GM21723 (cell line): ENCODE measurements at regions not wholly inside any gene's neighbourhood (a gene's known extent, or its start where the extent isn't known, plus 50 kb on each side); places are given as distances from the start of the nearest gene placed in this dataset.

Source experiments
- ATAC-seq: cut with Tn5 transposase; IDR thresholded peaks from one replicate; pipeline ENCODE4 v1.9.1; 2021; ENCODE audit warnings: mild to moderate bottlenecking, moderate library complexity; ENCODE audit not compliant: unreplicated experiment

DNA sequence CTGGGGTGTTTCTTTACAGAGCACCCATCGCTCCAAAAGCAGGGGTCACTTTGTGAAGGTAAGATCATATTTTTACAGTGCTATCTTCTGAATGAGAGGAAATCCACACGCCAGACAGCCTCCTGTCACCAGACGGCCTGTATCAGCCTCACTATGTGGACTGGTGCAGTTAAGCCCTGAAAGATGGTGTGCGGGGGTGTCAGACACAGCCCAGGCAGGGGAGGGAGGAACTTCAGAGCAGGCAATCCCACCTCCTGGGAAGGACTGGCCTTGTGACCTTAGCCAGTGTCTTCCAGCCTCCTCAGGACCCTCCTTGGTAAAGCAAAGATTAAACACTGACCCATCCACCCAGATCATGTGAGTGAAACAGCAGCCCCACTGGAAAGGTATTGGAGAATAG, 249.4 kb upstream of the CTAGE1 start:
- ATAC-seq = no peak

DNA sequence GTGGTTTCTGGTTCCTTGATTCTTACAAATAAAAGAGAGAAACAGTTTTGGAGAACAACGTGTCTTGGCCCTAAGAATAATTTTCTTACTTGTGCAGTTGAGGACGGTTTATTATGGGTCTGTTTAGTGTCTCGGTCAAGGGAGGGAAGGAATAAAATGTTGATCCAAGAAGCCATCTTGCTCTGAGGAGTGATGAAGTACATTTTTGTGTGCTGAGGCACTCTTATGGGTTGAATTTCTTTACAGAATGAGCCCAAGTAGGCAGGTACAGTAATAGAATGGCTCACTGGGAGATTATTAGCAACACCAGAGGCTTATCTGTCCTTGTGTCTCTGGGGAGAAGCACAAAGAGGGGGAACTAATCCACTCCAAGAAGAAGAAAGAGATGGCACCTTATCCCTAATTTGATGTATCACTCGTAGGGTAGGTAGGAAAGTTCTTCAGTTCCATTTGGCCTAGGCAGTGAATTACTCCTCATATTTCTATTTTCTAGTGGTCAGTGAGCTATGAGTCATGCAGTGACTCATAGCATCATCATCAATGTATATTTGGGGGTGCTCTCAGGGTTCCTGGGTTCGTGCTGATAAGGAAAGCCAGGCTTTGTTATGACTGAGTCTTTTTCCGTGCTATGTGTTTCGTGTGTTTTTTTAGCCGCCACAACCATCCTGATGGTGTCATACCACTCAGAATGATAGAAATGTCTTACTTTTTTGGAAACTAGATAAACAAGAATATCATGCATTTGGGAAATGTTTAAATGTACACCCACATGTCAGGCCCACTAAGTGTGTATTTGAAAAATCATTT, 250.1 kb upstream of the CTAGE1 start:
- ATAC-seq = no peak

DNA sequence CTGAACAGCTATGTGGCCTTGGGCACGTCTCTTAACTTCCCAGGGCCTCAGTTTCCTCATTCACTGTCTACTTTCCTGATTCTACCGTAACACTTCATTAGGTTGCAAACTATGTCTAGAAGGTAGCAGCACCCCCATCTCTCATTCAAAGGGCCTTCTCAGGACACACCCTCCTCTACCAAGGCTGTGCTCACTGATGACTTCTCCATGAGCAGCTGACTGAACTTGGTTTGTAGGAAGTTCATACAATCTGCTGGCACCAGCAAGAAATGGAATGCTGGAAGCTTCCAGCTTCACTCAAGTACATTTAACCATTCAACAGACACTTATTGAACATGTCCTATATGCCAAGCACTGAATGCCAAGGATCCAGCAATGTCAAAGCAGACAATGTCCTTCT, 250.8 kb upstream of the CTAGE1 start:
- no peak for ATAC-seq

DNA sequence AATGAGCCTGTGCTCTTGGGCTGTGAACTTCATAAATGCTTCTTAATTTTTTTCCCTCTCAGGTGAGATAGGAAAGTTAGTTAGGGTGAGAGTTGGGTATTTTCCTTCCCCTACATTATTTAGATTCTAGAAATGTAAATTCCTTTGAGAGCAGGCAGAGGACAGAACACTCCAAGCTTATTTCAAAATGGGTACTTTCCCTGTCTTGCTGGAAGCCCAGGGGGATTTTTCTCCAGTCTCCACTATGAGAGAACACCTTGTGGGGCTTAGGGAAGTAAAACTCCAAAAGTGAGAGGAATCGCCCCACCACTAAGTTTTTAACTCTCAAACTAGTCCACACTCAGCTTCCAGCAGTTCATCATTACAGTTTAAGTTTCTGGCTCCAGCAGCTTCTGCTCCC, 253.2 kb upstream of the CTAGE1 start:
- peak; percentile 66 for ATAC-seq

DNA sequence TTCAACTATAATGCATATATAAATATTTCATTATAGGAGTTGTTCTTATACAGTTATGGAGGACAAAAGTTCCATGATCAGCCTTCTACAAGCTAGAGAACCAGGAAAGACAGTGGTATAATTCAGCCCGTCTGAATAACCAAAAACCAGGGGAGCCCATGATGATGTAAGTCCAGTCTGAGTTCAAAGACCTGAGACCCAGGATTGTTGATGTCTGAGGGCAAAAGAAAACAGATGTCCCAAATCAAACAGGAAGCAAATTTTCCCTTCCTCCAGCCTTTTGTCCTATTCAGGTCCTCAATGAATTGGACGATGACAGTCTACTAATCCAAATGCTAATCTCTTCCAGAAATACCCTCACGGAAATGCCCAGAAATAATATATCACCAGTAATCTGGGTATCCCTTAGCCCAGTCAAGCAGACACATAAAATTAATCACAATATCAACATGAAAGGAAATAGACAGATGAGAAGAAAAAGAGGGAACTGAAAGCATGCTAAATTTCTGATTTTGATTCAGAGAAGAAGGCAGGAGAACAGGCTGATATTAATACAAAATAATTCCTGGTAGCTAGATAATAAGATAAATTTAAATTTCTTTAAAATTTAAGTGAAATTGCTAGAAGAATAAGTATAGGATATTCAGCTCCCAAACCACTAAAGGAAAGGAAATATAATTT, 255.6 kb upstream of the CTAGE1 start:
- ATAC-seq = no peak

DNA sequence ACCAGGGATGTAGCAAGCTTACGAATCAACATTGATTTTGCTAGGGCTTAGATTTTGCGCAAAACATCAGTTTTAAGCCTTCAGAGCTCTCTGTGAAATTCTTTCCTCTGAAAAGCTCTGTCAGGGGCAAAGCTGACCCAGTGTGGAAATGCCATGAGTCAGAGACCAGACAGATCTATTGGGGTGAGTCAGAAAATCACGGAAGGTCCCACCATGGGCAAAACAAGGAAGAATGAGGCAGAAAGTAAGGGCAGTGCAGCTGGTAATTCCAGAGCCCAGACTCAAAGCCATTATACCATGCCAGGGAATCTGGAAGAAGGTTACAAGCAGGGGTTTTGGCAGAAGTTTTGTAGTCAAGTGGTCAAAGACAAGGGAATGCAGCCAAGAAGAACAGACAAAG, 256.6 kb upstream of the CTAGE1 start:
- ATAC-seq = no peak

DNA sequence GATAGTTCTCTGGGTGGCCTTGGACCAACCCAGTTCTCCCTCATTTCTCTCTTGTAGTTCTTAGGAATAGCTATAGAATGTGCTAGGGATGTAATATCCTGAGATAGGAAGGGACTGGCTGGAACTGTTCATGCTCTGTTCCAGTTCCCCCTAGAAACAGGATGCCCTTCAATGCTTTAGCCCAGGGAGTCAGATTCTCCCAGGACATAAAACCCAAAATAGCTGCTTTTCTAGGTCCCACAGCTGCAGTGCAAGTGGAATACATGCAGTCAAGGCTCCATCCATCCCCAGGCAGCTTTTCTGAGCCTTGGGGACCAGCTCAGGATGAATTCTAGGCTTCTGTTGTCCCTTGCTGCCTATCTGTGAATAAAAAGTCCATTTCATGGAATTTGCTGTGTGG, 257.3 kb upstream of the CTAGE1 start:
- no peak for ATAC-seq

DNA sequence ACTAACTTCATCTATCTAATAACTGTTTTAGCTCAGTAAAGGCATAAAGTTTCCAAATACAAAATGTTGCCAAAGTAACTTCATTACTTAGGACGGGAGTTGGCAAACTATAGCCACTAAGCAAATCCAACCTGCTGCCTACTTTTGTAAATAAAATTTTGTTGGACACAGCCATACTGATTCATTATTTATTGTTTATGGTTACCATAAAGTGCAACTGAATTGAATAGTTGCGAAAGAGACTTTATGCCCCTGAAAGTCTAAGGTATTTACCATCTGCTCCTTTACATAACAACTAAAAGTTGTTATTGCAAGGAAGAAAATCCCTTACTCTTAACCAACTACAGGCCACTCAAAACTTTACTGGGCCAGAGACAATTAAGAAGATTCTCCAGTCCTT, 256.7 kb upstream of the RBBP8 start:
- ATAC-seq = no peak

DNA sequence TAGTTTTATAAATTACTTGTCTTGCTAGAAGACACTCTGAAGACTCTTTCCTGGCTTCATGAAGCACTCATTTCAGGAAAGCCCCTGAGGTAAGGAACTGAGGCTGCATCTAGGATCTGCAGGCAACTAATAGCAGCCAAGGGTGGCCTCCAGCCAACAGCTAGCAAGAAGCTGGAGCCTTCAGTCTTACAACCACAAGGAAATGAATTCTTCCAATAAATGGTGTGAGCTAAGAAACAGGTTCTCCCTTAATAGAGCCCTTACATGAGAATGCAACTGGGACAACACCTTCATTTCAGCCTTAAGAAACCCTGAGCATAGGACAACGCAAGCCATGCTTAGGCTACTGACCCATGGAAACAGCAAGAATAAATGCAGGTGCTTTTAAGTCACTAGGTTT, 254.6 kb upstream of the RBBP8 start:
- no peak for ATAC-seq

DNA sequence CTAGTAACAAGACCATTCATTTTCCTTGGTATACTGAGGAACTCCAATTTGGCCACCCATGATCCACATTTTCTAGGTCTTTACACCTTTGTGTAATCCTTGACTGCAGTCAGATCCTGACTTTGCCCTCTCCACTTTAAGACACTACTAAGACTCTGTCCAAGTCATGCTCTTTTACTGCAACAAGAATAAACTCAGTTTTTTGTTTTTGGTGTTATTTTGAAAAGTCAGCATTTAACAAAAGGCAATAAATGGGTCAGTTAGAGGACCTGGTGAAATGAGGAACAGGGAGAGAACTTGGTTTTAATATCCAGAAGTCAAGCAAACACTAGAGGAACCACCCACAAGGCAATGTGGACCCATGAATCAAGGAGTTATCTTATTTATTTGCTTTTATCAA, 252.2 kb upstream of the RBBP8 start:
- no peak for ATAC-seq

DNA sequence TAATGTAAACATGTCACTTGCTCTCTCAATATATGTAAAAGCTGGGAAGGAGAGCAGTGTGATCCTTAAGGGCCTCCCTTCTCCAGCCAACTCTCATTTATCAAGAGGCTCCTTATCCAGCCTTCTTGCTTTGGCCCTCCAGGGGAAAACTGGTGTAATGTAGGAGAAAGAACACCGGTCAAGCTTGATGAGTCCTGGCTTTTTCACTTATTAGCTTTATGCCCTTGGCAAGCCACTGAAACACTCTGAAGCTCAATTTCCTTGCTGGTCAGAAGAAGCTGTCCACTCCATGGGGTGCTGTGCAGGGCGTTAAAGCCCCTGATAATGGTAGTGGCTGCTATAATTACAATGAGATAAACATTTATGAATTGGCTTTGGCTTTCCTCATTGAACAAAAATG, 251.2 kb upstream of the RBBP8 start:
- ATAC-seq = no peak

DNA sequence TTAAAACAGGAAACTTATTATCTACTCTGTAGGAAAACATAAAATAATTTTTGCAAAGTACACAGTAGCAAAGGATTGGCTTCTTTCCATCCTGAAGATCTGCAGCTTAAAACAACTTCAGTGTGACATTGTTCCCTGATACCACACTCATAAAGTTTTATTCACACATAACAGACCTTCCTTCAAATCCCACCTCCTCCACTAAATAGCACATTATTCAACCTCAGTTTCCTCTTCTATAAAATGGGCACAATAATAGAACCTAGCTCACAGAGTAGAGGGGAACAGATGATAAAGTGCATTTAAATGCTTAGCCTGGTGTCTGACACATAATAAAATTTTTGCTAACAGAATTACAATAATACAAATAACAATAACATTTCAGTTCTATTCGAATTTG, 250.4 kb upstream of the RBBP8 start:
- no peak for ATAC-seq

DNA sequence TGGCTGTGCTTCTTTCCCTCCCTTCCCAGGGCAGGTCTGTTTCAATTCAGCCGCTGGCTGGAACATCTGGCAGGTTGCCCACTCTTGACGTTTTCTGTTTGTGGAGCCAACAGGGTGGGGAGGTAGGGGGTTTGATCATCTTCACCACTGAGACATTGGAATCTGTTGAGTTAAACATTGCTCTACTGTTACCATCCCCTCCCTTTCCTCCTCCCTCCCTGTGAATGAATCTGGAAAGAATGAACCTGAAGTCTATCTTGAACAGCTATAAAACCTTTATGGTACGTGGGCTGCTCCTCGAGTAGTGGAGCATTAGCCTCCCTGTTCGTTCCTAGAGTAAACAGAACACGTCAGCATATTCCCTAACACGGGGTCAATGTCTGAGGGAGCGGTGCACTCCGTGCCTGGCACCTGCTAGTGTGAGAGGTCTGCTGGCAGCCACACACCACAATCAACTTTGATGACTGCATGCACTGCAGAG, 249.9 kb upstream of the RBBP8 start:
- no peak for ATAC-seq

DNA sequence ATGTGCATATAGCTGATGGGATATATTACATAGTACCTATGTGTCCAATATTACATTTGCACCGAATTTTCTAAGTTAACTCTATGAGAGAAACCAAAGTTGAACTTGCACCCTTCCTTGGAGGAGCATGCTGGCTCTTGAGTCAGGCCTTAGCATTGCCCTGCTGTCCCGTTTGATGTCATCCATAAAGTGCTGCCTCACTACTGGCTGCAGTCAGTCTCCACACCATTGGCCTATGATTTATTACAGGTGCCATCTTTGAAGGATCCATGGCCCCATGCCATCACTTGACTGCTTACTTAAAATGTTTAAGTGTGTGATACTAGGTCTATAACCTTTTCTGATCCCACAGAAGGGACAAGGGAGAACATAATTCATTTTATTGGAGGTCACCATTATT, 249.3 kb upstream of the RBBP8 start:
- no peak for ATAC-seq

DNA sequence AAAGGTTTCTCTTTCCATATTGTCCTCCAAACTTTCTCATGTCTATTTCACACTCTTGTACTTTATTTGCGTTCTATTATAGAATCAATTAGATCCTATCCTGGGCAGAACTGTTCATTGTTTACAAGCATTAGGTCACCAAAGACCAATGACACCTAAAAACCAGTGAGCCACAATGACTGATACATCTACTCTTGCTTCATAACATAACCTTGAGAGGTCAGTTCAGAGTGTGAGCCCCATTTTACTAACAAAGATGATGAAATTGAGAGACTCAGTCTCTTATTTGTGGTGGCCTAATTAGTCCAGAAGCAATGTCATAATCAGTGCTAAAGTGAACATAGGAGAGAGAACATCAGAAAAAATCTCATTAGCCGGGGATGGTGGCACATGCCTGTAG, 248.9 kb upstream of the RBBP8 start:
- ATAC-seq = no peak

DNA sequence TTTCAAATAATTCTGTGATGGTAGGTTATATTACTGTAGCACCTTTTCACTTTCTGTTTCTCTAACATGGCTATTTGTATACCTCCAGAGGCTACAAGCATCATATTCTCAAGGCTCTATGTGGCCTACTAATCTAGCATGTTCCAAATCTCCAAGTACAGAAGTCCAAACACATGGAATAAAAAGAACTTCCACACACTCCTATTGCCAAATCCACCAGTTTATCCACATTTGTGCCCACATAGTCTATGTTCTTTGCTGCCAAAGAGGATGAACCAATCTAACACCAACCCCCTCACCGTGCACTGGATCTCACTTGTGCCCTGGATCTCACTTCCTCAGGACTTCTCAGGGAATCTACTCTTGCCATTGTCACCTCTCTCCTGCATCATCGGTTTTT, 247.3 kb upstream of the RBBP8 start:
- ATAC-seq = no peak

DNA sequence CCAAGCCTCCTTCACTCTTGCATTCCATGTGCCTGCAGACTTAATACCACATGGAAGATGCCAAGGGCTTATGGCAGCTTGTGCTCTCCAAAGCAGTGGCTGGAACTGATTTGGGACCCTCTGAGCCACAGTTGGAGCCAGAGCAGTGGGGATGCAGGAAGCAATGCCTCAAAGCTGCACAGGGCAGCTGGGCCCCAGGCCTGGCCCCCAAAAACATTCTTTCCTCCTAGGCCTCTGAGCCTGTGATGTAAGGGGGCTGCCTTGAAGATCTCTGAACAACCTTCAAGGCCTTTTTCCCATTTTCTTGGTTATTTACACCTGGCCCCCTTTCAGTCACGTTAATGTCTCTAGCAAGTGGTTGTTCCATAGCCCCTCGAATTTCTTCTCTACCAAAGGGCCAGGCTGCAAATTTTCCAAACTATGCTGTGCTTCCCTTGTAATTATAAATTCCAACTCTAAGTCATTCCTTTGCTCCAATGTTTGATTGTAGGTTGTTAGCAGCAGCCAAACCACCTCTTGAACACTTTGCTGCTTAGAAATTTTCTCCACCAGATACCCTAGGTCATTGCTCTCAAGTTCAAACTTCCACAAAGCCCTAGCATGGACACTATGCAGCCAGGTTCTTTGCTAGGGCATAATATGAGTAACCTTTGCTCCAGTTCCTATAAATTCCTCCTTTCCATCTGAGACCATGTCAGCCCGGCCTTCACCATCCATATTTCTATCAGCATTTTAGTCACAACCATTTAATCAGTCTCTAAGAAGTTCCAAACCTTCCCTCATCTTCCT, 245.0 kb upstream of the RBBP8 start:
- ATAC-seq = no peak

DNA sequence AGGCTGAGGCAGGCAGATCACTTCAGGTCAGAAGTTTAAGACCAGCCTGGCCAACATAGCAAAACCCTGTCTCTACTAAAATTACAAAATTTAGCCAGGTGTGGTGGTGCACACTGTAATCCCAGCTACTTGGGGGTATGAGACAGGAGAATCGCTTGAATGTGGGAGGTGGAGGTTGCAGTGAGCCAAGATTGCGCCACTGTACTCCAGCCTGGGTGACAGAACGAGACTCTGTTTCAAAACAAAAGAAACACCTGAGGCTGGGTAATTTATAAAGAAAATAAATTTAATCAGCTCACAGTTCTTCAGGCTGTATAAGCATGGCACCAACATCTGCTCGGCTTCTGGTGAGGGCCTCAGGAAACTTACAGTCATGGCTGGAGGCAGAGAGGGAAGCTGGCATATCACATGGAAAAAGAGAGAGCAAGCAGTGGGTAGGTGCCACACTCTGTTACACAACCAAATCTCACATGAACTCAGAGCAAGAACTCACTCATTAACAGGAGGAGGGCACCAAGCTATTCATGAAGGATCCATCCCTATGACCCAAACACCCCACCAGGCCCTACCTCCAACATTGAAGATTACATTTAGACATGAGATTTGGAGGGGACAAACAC, 244.1 kb upstream of the RBBP8 start:
- no peak for ATAC-seq

DNA sequence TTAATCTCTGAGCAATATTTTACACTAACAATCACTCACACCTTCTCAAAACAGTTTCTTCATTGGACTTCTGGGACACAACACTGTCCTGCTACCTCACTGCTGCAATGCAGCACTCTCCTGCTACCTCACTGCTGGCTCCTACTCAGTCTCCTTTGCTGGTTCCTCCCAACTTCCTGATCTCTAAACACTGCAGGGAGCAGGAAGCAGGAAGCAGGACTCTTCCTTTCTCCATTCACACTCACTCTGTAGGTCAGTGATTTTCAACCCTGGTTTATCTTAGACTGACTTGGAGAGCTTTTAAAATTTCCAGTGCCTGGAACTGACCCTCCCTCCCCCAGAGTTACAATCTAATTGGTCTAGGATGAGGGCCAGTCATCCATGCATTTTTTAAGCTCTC, 243.4 kb upstream of the RBBP8 start:
- no peak for ATAC-seq

DNA sequence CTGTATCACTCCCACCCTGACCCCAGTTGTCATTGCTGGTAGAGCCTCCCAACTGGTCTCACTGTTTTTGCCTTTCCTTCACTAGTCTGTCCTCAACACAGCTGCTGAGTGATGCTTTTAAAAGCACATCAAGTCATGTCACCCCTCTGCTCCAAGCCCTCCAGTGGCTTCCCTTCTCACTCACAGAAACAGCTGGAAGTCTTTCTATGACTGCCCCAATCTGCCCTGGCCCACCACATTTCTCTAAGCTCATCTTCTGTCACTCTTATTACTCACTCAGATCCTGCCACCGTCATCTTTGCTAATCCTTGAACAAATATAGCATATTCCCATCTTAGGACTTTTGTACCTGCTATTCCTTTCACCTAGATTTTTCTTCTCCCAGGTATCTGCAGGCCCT, 242.6 kb upstream of the RBBP8 start:
- ATAC-seq = no peak

DNA sequence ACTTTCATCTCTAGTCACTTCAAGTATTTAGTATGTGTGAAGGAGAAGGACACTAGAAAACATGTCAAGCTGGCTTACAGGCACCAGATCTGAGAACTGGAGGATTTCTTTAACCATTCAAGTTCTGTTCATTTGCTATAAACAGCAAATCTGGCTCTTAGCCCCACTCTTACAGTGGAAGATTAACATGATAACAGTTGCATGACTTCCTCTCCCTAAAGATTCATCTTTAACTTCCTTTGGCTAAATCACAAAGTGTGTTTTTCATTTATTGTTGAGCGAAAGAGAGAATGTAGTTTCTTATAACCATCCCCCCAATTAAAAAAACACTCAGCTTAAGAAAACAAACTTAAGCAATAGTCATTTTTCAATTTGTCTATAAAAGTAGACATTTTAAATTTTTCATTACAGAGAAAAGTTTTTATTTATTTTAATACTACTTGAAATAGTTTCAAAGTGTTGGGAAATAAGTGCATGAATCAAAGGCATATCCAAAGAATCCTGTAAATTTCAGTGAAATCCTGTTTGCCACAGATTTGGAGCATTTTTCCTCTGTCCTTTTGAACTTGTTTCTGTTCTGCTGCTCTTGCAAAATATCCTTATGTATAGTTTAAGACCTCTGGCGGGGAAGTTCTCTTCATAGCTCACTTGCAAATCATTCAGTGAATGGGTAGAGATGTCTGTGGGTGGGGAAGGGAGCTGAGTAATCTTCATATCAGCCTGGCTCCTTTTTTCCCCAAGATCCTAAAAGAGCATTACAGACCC, 241.0 kb upstream of the RBBP8 start:
- no peak for ATAC-seq
